ENCODE measurements at regions not wholly inside any gene's neighbourhood (a gene's known extent, or its start where the extent isn't known, plus 50 kb on each side); places are given as distances from the start of the nearest gene placed in this dataset.
A peak's percentile ranks its signal among the peaks of the same experiment; 100 is the strongest.

- ATAC-seq: no peak
- Mint-ChIP-seq H3K4me3 (no peak overlapping the region), H3K27ac (no peak overlapping the region), H3K27me3 (no peaks in the 10 kb centered on the region), H3K4me1 (no peaks in the 10 kb centered on the region), H3K9me3 (peaks cover 7 to 12% of the 10 kb centered on the region in 2 donors)
- no peak for DNase-seq
Observed at GRCh38 chr5:117681431-117682254, 1107.0 kb upstream of the SEMA6A start.

GRCh38 chr5:117680426-117680825 lies 1105.8 kb upstream of the SEMA6A start:
- ATAC-seq: no peak
- Mint-ChIP-seq H3K9me3 (peaks cover 7% of the 10 kb centered on the region in 2 donors), H3K27ac (peak overlapping the region in 1 of 2 donors; percentile 88), H3K4me1 (no peaks in the 10 kb centered on the region), H3K4me3 (no peak overlapping the region), H3K27me3 (no peaks in the 10 kb centered on the region)
- no peak for DNase-seq

- Mint-ChIP-seq H3K4me3 (no peak overlapping the region), H3K4me1 (no peaks in the 10 kb centered on the region), H3K27me3 (no peaks in the 10 kb centered on the region), H3K9me3 (peaks cover 6 to 7% of the 10 kb centered on the region in 2 donors), H3K27ac (no peak overlapping the region)
- DNase-seq (no peak), ATAC-seq (no peak)
Observed at GRCh38 chr5:117679046-117679445, 1104.4 kb upstream of the SEMA6A start.

GRCh38 chr5:117675646-117676045 lies 1101.0 kb upstream of the SEMA6A start:
- Mint-ChIP-seq H3K4me3 (no peak overlapping the region), H3K4me1 (no peaks in the 10 kb centered on the region), H3K9me3 (peaks cover 4 to 8% of the 10 kb centered on the region in 2 donors), H3K27me3 (no peaks in the 10 kb centered on the region), H3K27ac (no peak overlapping the region)
- DNase-seq (no peak), ATAC-seq (no peak)

- Mint-ChIP-seq H3K27me3 (no peaks in the 10 kb centered on the region), H3K4me1 (no peaks in the 10 kb centered on the region), H3K4me3 (no peak overlapping the region), H3K27ac (no peak overlapping the region), H3K9me3 (peaks cover 4 to 8% of the 10 kb centered on the region in 2 donors)
- no peak for ATAC-seq
- no peak for DNase-seq
Observed at GRCh38 chr5:117671551-117671950, 1096.9 kb upstream of the SEMA6A start.

- H3K4me3 Mint-ChIP-seq: no peak overlapping the region
- H3K9me3 Mint-ChIP-seq: peaks cover 9 to 14% of the 10 kb centered on the region in 2 donors
- H3K27me3 Mint-ChIP-seq: no peaks in the 10 kb centered on the region
- ATAC-seq (no peak), DNase-seq (no peak)
- H3K4me1 Mint-ChIP-seq: no peaks in the 10 kb centered on the region
- H3K27ac Mint-ChIP-seq: no peak overlapping the region
Observed at GRCh38 chr5:117667105-117667504, 1092.5 kb upstream of the SEMA6A start.

- DNase-seq (no peak), ATAC-seq (no peak)
- Mint-ChIP-seq H3K4me3 (no peak overlapping the region), H3K27ac (no peak overlapping the region), H3K4me1 (no peaks in the 10 kb centered on the region), H3K9me3 (peaks cover 5 to 17% of the 10 kb centered on the region in 2 donors), H3K27me3 (no peaks in the 10 kb centered on the region)
Observed at GRCh38 chr5:117665121-117665520, 1090.5 kb upstream of the SEMA6A start.

GRCh38 chr5:117662361-117662760 lies 1087.7 kb upstream of the SEMA6A start:
- peaks cover 10 to 19% of the 10 kb centered on the region in 2 donors for H3K9me3 Mint-ChIP-seq
- DNase-seq: no peak
- H3K4me1 Mint-ChIP-seq: no peaks in the 10 kb centered on the region
- H3K27ac Mint-ChIP-seq: no peak overlapping the region
- ATAC-seq: no peak
- H3K4me3 Mint-ChIP-seq: no peak overlapping the region
- no peaks in the 10 kb centered on the region for H3K27me3 Mint-ChIP-seq

GRCh38 chr5:117657541-117657940 lies 1082.9 kb upstream of the SEMA6A start:
- DNase-seq (no peak), ATAC-seq (no peak)
- Mint-ChIP-seq H3K4me3 (no peak overlapping the region), H3K9me3 (peaks cover 5 to 12% of the 10 kb centered on the region in 2 donors), H3K27me3 (no peaks in the 10 kb centered on the region), H3K27ac (no peak overlapping the region), H3K4me1 (no peaks in the 10 kb centered on the region)

- Mint-ChIP-seq H3K4me1 (no peaks in the 10 kb centered on the region), H3K27me3 (no peaks in the 10 kb centered on the region), H3K27ac (no peak overlapping the region), H3K4me3 (no peak overlapping the region), H3K9me3 (peaks cover 4 to 7% of the 10 kb centered on the region in 2 donors)
- DNase-seq (no peak), ATAC-seq (no peak)
Observed at GRCh38 chr5:117652958-117653280, 1078.3 kb upstream of the SEMA6A start.

- Mint-ChIP-seq H3K4me1 (no peaks in the 10 kb centered on the region), H3K4me3 (no peak overlapping the region), H3K27ac (no peak overlapping the region), H3K9me3 (peaks cover 4 to 7% of the 10 kb centered on the region in 2 donors), H3K27me3 (no peaks in the 10 kb centered on the region)
- DNase-seq (no peak), ATAC-seq (no peak)
Observed at GRCh38 chr5:117652036-117652957, 1077.7 kb upstream of the SEMA6A start.

- H3K27me3 Mint-ChIP-seq: no peaks in the 10 kb centered on the region
- no peaks in the 10 kb centered on the region for H3K4me1 Mint-ChIP-seq
- ATAC-seq: no peak
- H3K4me3 Mint-ChIP-seq: no peak overlapping the region
- H3K27ac Mint-ChIP-seq: no peak overlapping the region
- H3K9me3 Mint-ChIP-seq: peaks cover 4 to 7% of the 10 kb centered on the region in 2 donors
- DNase-seq: no peak
Observed at GRCh38 chr5:117649821-117650220, 1075.2 kb upstream of the SEMA6A start.

- Mint-ChIP-seq H3K27ac (no peak overlapping the region), H3K4me1 (no peaks in the 10 kb centered on the region), H3K9me3 (peaks cover 0 to 12% of the 10 kb centered on the region in 2 donors), H3K27me3 (no peaks in the 10 kb centered on the region), H3K4me3 (no peak overlapping the region)
- ATAC-seq (no peak), DNase-seq (no peak)
Observed at GRCh38 chr5:117645400-117645799, 1070.8 kb upstream of the SEMA6A start.

- no peaks in the 10 kb centered on the region for H3K9me3 Mint-ChIP-seq
- no peaks in the 10 kb centered on the region for H3K4me1 Mint-ChIP-seq
- H3K27me3 Mint-ChIP-seq: no peaks in the 10 kb centered on the region
Observed at GRCh38 chr5:117638581-117638980, 1064.0 kb upstream of the SEMA6A start.

GRCh38 chr5:117633093-117633492 lies 1058.5 kb upstream of the SEMA6A start:
- no peak overlapping the region for H3K27ac Mint-ChIP-seq
- no peaks in the 10 kb centered on the region for H3K4me1 Mint-ChIP-seq
- ATAC-seq (no peak), DNase-seq (no peak)
- no peaks in the 10 kb centered on the region for H3K27me3 Mint-ChIP-seq
- H3K4me3 Mint-ChIP-seq: no peak overlapping the region
- H3K9me3 Mint-ChIP-seq: peaks cover 10 to 29% of the 10 kb centered on the region in 2 donors

More at GRCh38 chr5:117638581-117638980, 1064.0 kb upstream of the SEMA6A start:
- DNase-seq: no peak
- no peak overlapping the region for H3K4me3 Mint-ChIP-seq
- no peak for ATAC-seq
- no peak overlapping the region for H3K27ac Mint-ChIP-seq

GRCh38 chr5:117624201-117624600 lies 1049.6 kb upstream of the SEMA6A start:
- H3K4me3 Mint-ChIP-seq: no peak overlapping the region
- peaks cover 9 to 12% of the 10 kb centered on the region in 2 donors for H3K9me3 Mint-ChIP-seq
- H3K27me3 Mint-ChIP-seq: no peaks in the 10 kb centered on the region

More at GRCh38 chr5:117624201-117624600, 1049.6 kb upstream of the SEMA6A start:
- ATAC-seq: no peak
- Mint-ChIP-seq H3K27ac (no peak overlapping the region), H3K4me1 (no peaks in the 10 kb centered on the region)
- no peak for DNase-seq

Measured in stimulated activated naive CD8-positive, alpha-beta T cell treated with anti-CD3 and anti-CD28 coated beads, Interleukin-15, amount 100 ng/mL, for 72 hours (primary cell).